ENCODE measurements at regions not wholly inside any gene's neighbourhood (a gene's known extent, or its start where the extent isn't known, plus 50 kb on each side); places are given as distances from the start of the nearest gene placed in this dataset.

GRCh38 chr18:77762642-77763041, 513.0 kb downstream of the GALR1 start:
- Histone ChIP-seq H3K9me2 (ENCODE audit: insufficient read depth, low read length) (no peaks in the 10 kb centered on the region), H3K27ac (ENCODE audit: low read length) (no peak overlapping the region), H3K9ac (ENCODE audit: low read length) (no peak overlapping the region), H3F3A (ENCODE audit: insufficient read depth, low read length, poor library complexity, severe bottlenecking) (no peaks in the 10 kb centered on the region), H3K4me2 (ENCODE audit: low read length) (no peak overlapping the region), H3K27me3 (ENCODE audit: insufficient read depth, low read depth, low read length) (no peaks in the 10 kb centered on the region), H3K9me3 (ENCODE audit: low read length) (no peaks in the 10 kb centered on the region), H3K36me3 (ENCODE audit: insufficient read depth, low read length) (no peaks in the 10 kb centered on the region), H3K4me3 (ENCODE audit: low read length) (no peak overlapping the region), H3K79me2 (replicated peaks; ENCODE audit: insufficient read depth, low read length) (no peaks in the 10 kb centered on the region), H4K20me1 (ENCODE audit: insufficient read depth) (no peaks in the 10 kb centered on the region), H2AFZ (ENCODE audit: low read depth, low read length) (no peak overlapping the region)
- TF ChIP-seq POLR2AphosphoS5 (IDR thresholded peaks at IDR 0.05) (no peak), CTCF (IDR thresholded peaks at IDR 0.05; ENCODE audit: poor library complexity, severe bottlenecking) (no peak), RAD21 (conservative IDR thresholded peaks at IDR 0.05) (no peak), SMC3 (conservative IDR thresholded peaks at IDR 0.05; ENCODE audit: poor library complexity) (no peak), TAF1 (IDR thresholded peaks at IDR 0.05; ENCODE audit: low read depth) (no peak)
- TF ChIP-seq, protein P1, sequence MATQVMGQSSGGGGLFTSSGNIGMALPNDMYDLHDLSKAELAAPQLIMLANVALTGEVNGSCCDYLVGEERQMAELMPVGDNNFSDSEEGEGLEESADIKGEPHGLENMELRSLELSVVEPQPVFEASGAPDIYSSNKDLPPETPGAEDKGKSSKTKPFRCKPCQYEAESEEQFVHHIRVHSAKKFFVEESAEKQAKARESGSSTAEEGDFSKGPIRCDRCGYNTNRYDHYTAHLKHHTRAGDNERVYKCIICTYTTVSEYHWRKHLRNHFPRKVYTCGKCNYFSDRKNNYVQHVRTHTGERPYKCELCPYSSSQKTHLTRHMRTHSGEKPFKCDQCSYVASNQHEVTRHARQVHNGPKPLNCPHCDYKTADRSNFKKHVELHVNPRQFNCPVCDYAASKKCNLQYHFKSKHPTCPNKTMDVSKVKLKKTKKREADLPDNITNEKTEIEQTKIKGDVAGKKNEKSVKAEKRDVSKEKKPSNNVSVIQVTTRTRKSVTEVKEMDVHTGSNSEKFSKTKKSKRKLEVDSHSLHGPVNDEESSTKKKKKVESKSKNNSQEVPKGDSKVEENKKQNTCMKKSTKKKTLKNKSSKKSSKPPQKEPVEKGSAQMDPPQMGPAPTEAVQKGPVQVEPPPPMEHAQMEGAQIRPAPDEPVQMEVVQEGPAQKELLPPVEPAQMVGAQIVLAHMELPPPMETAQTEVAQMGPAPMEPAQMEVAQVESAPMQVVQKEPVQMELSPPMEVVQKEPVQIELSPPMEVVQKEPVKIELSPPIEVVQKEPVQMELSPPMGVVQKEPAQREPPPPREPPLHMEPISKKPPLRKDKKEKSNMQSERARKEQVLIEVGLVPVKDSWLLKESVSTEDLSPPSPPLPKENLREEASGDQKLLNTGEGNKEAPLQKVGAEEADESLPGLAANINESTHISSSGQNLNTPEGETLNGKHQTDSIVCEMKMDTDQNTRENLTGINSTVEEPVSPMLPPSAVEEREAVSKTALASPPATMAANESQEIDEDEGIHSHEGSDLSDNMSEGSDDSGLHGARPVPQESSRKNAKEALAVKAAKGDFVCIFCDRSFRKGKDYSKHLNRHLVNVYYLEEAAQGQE (IDR thresholded peaks at IDR 0.05; ENCODE audit: borderline replicate concordance) = no peak

DNA sequence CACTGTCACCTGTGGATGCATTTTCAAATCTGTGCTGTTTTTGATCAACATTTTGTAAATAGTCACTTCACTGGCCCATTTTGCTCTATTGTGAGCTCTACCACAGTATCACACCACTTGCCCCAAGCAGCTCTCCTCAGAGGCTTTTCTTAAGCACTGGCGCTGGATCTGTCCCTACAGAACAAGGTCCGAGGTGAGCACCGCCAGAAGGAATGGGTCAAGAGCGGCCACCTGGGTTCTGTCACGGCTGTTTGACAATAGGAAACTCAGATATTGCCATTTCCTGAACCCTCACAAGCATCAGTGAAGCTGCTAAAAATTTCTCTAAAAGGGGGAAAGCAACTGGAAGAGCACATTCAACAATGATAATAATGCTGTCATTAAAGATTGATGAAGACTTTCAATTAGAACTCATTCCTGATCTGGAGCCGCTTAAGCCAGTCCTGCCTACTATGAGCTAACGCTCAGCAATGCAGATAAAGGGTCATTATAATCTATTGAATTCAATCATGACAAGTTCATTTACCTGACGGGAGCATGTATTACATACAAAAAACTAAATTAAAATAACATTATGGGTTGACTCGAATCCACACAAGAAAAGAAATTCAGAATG, 514.0 kb downstream of the GALR1 start:
- Histone ChIP-seq H3F3A (ENCODE audit: insufficient read depth, low read length, poor library complexity, severe bottlenecking) (no peaks in the 10 kb centered on the region), H2AFZ (ENCODE audit: low read depth, low read length) (no peak overlapping the region), H3K27me3 (ENCODE audit: insufficient read depth, low read depth, low read length) (no peaks in the 10 kb centered on the region), H3K36me3 (ENCODE audit: insufficient read depth, low read length) (no peaks in the 10 kb centered on the region), H3K4me2 (ENCODE audit: low read length) (no peak overlapping the region), H3K9me2 (ENCODE audit: insufficient read depth, low read length) (no peaks in the 10 kb centered on the region), H3K9ac (ENCODE audit: low read length) (no peak overlapping the region), H3K79me2 (replicated peaks; ENCODE audit: insufficient read depth, low read length) (no peaks in the 10 kb centered on the region), H3K4me3 (ENCODE audit: low read length) (no peak overlapping the region), H3K27ac (ENCODE audit: low read length) (no peak overlapping the region), H4K20me1 (ENCODE audit: insufficient read depth) (no peaks in the 10 kb centered on the region), H3K9me3 (ENCODE audit: low read length) (no peaks in the 10 kb centered on the region)
- TF ChIP-seq CTCF (IDR thresholded peaks at IDR 0.05; ENCODE audit: poor library complexity, severe bottlenecking) (no peak), RAD21 (conservative IDR thresholded peaks at IDR 0.05) (no peak), MXI1 (conservative IDR thresholded peaks at IDR 0.05; ENCODE audit: poor library complexity, severe bottlenecking) (no peak), POLR2AphosphoS5 (IDR thresholded peaks at IDR 0.05) (no peak), TAF1 (IDR thresholded peaks at IDR 0.05; ENCODE audit: low read depth) (no peak), EP300 (conservative IDR thresholded peaks at IDR 0.05; ENCODE audit: poor library complexity, severe bottlenecking) (no peak), EZH2 (IDR thresholded peaks at IDR 0.05; ENCODE audit: borderline replicate concordance, insufficient read depth, low read length, poor library complexity, severe bottlenecking) (no peak)
- TF ChIP-seq, protein P1 (IDR thresholded peaks at IDR 0.05; ENCODE audit: borderline replicate concordance) = no peak
